HG02973 (cell line): ENCODE measurements at regions not wholly inside any gene's neighbourhood (a gene's known extent, or its start where the extent isn't known, plus 50 kb on each side); places are given as distances from the start of the nearest gene placed in this dataset.
"Not testable (repeated sequence)": the region's sequence is repeated elsewhere in the genome, so short reads cannot be mapped to it uniquely, and the experiment has no call there.

Experiments
- ATAC-seq: cut with Tn5 transposase; IDR thresholded peaks from one replicate; pipeline ENCODE4 v1.9.1; 2021; ENCODE audit warnings: moderate library complexity; ENCODE audit not compliant: unreplicated experiment

GRCh38 chr1:200496937-200497336 lies 87.1 kb upstream of the ZNF281 start:
- no peak for ATAC-seq

GRCh38 chr1:200495901-200496300 lies 86.1 kb upstream of the ZNF281 start:
- ATAC-seq, result no peak

- no peak for ATAC-seq
These were observed 83.5 kb upstream of the ZNF281 start for GRCh38 chr1:200493344-200493743.

- ATAC-seq, result no peak
These were observed 81.3 kb upstream of the ZNF281 start for GRCh38 chr1:200491103-200491502.

- ATAC-seq, result no peak
These were observed 80.3 kb upstream of the ZNF281 start for GRCh38 chr1:200490183-200490582.

GRCh38 chr1:200488375-200489165 lies 78.7 kb upstream of the ZNF281 start:
- peak; percentile 75 for ATAC-seq

GRCh38 chr1:200487650-200488049 lies 77.8 kb upstream of the ZNF281 start:
- no peak for ATAC-seq

GRCh38 chr1:200486634-200487033 lies 76.8 kb upstream of the ZNF281 start:
- ATAC-seq, result no peak

- not testable (repeated sequence) for ATAC-seq
These were observed 74.7 kb upstream of the ZNF281 start for GRCh38 chr1:200484438-200484946.

- ATAC-seq, result peak; percentile 100
These were observed 73.8 kb upstream of the ZNF281 start for GRCh38 chr1:200483491-200484143.

GRCh38 chr1:200480964-200481363 lies 71.1 kb upstream of the ZNF281 start:
- ATAC-seq, result no peak

- no peak for ATAC-seq
These were observed 70.0 kb upstream of the ZNF281 start for GRCh38 chr1:200479816-200480215.

- ATAC-seq, result no peak
These were observed 69.2 kb upstream of the ZNF281 start for GRCh38 chr1:200478945-200479558.

- no peak for ATAC-seq
These were observed 68.4 kb upstream of the ZNF281 start for GRCh38 chr1:200478239-200478623.

- no peak for ATAC-seq
These were observed 64.8 kb upstream of the ZNF281 start for GRCh38 chr1:200474633-200475032.

GRCh38 chr1:200473698-200474371 lies 64.0 kb upstream of the ZNF281 start:
- ATAC-seq, result peak; percentile 72

- no peak for ATAC-seq
These were observed 61.9 kb upstream of the ZNF281 start for GRCh38 chr1:200471739-200472138.

GRCh38 chr1:200468264-200469001 lies 58.6 kb upstream of the ZNF281 start:
- no peak for ATAC-seq

GRCh38 chr1:200464784-200465400 lies 55.1 kb upstream of the ZNF281 start:
- ATAC-seq, result no peak
